ENCODE measurements at regions not wholly inside any gene's neighbourhood (a gene's known extent, or its start where the extent isn't known, plus 50 kb on each side); places are given as distances from the start of the nearest gene placed in this dataset.

DNA sequence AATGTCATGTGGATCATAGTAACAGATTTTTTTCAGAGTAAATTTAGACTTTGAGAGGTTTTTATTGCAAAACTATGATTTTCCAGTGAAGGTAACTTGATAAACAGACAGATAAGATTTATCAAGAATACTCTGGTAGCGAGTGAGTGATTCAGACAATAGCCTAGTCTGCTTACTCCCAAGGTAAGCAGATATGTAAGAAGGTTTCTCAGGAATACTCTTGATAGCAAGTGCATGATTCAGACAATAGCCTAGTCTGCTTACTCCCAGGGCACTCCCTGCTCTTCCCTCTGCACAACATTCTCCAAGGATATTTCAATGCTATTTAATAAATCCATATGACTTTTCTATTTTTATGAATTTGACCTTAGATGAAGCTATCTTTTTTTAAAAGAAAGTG, 1881.5 kb downstream of the EFNA5 start:
- H3K4me3 ChIP-seq (ENCODE audit: low read depth, low read length) = no peak overlapping the region
- no peak for DNase-seq (ENCODE audit: low read depth)
- TF ChIP-seq, protein P1, sequence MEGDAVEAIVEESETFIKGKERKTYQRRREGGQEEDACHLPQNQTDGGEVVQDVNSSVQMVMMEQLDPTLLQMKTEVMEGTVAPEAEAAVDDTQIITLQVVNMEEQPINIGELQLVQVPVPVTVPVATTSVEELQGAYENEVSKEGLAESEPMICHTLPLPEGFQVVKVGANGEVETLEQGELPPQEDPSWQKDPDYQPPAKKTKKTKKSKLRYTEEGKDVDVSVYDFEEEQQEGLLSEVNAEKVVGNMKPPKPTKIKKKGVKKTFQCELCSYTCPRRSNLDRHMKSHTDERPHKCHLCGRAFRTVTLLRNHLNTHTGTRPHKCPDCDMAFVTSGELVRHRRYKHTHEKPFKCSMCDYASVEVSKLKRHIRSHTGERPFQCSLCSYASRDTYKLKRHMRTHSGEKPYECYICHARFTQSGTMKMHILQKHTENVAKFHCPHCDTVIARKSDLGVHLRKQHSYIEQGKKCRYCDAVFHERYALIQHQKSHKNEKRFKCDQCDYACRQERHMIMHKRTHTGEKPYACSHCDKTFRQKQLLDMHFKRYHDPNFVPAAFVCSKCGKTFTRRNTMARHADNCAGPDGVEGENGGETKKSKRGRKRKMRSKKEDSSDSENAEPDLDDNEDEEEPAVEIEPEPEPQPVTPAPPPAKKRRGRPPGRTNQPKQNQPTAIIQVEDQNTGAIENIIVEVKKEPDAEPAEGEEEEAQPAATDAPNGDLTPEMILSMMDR (IDR thresholded peaks at IDR 0.05; ENCODE audit: insufficient read depth, low read length, poor library complexity, severe bottlenecking) = no peak
- no peaks in the 10 kb centered on the region for H3K36me3 ChIP-seq (ENCODE audit: control insufficient read depth, insufficient read depth, low read length)
- no peaks in the 10 kb centered on the region for H3K27me3 ChIP-seq (ENCODE audit: control insufficient read depth, insufficient read depth, low read length)

DNA sequence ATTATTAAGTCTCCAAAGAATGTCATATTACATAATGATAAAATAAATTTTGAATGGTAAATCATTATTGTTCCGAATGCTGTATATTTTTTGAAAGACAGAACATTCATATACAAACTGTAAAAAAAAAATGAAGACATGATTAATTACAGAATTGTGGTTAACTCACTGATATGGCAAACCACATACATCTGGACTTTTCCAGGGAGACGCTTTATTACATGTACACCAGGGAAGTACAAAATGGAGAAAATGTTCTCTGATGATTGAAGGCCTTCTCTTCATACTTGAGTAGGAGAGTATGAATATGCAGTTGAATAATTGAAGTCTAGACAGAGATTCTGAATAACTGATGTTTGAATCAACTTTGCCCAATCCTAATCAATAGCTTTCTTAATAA, 1886.9 kb downstream of the EFNA5 start:
- DNase-seq (ENCODE audit: low read depth) = no peak
- Histone ChIP-seq H3K27me3 (ENCODE audit: control insufficient read depth, insufficient read depth, low read length) (no peaks in the 10 kb centered on the region), H3K36me3 (ENCODE audit: control insufficient read depth, insufficient read depth, low read length) (no peaks in the 10 kb centered on the region), H3K4me3 (ENCODE audit: low read depth, low read length) (no peak overlapping the region)
- TF ChIP-seq, protein P1 (IDR thresholded peaks at IDR 0.05; ENCODE audit: insufficient read depth, low read length, poor library complexity, severe bottlenecking) = no peak

DNA sequence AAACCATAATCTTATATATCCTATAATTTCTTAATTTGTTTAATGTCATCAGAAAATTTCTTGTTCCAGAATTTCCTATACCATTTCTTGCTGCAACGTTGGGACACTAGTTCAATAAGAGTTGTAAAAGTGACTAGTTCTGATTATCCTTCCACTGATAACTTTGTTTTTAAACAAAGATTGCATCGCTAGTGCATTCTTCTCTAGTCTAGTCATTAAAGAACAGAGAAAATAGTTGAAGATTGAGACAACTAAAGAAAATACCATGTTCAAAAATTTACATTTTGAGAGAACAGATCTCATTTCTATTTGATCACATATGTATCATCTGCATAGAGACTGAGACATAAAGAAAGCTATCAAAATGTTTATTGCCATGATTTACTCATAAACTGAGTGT, 1888.2 kb downstream of the EFNA5 start:
- H3K27me3 ChIP-seq (ENCODE audit: control insufficient read depth, insufficient read depth, low read length) = no peaks in the 10 kb centered on the region
- TF ChIP-seq, protein P1 (IDR thresholded peaks at IDR 0.05; ENCODE audit: insufficient read depth, low read length, poor library complexity, severe bottlenecking) = no peak
- no peaks in the 10 kb centered on the region for H3K36me3 ChIP-seq (ENCODE audit: control insufficient read depth, insufficient read depth, low read length)

DNA sequence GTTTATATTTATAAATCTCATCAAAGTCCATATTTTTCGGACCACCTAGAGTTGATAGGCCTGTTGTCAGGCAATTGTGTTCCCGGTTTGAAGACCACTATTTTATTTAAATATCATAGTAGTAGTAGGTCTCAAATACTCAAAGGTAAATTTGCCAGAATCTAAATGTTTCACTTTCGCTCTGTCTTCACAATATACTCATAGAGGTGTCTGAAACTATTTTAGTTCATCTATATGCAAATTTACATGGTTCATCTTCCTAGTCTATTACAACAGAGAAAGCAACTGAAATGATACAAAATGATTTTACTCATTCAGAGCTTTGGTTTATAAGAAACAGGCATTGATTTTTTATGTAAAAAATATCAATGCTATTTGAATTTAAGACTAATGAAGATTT, 1897.5 kb downstream of the EFNA5 start:
- H3K4me3 ChIP-seq (ENCODE audit: low read depth, low read length) = no peak overlapping the region
- H3K36me3 ChIP-seq (ENCODE audit: control insufficient read depth, insufficient read depth, low read length) = no peaks in the 10 kb centered on the region
- H3K27me3 ChIP-seq (ENCODE audit: control insufficient read depth, insufficient read depth, low read length) = no peaks in the 10 kb centered on the region
- no peak for DNase-seq (ENCODE audit: low read depth)
- TF ChIP-seq, protein P1 (IDR thresholded peaks at IDR 0.05; ENCODE audit: insufficient read depth, low read length, poor library complexity, severe bottlenecking) = no peak

More for the DNA sequence above, 1888.2 kb downstream of the EFNA5 start:
- DNase-seq (ENCODE audit: low read depth) = no peak
- no peak overlapping the region for H3K4me3 ChIP-seq (ENCODE audit: low read depth, low read length)

DNA sequence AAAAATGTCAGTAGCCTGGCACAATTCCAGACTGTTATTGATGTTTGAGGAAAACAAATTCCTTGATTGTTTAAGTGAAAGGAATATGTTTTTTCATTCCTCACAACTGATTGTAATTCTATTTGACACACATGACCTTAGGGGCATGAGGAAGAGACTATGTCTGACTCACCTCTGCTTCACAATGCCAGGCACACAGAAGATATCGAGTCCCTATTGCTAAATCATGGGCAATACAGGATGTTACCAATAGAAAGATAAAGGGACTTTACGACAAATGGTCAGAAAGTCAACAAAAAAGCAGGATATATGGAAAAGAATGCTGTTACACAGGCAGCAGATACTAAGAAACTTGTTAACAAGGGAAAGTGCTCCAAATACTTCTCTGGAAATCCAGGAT, 1903.5 kb downstream of the EFNA5 start:
- H3K4me3 ChIP-seq (ENCODE audit: low read depth, low read length) = no peak overlapping the region
- TF ChIP-seq, protein P1 (IDR thresholded peaks at IDR 0.05; ENCODE audit: insufficient read depth, low read length, poor library complexity, severe bottlenecking) = no peak
- DNase-seq (ENCODE audit: low read depth) = no peak
- no peaks in the 10 kb centered on the region for H3K27me3 ChIP-seq (ENCODE audit: control insufficient read depth, insufficient read depth, low read length)
- H3K36me3 ChIP-seq (ENCODE audit: control insufficient read depth, insufficient read depth, low read length) = no peaks in the 10 kb centered on the region

DNA sequence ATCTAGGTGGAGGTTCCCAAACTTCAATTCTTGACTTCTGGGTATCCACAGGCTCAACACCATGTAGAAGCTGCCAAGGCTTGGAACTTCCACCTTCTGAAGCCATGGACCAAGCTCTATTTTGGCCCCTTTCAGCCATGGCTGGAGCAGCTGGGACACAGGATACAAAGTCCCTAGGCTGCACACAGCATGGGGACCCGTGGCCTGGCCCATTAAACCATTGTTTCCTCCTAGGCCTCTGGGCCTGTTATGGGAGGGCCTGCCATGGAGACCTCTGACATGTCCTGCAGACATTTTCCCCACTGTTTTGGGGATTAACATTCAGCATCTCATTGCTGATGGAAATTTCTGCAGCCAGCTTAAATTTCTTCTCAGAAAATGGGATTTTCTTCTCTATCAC, 1908.0 kb downstream of the EFNA5 start:
- Histone ChIP-seq H3K4me3 (ENCODE audit: low read depth, low read length) (no peak overlapping the region), H3K27me3 (ENCODE audit: control insufficient read depth, insufficient read depth, low read length) (no peaks in the 10 kb centered on the region), H3K36me3 (ENCODE audit: control insufficient read depth, insufficient read depth, low read length) (no peaks in the 10 kb centered on the region)
- no peak for DNase-seq (ENCODE audit: low read depth)
- TF ChIP-seq, protein P1 (IDR thresholded peaks at IDR 0.05; ENCODE audit: insufficient read depth, low read length, poor library complexity, severe bottlenecking) = no peak
